22Rv1 (cell line): ENCODE measurements at regions not wholly inside any gene's neighbourhood (a gene's known extent, or its start where the extent isn't known, plus 50 kb on each side); places are given as distances from the start of the nearest gene placed in this dataset.

Experiments used
- H3K27ac ChIP-seq: fragments of 450-650 bp; 2 replicates; pipeline ENCODE4 v1.5.1; 2017
- ZFX ChIP-seq: fragments of 450-650 bp; IDR thresholded peaks from 2 replicates; pipeline ENCODE4 v1.6.1; 2017; ENCODE audit warnings: antibody characterized with exemption, borderline replicate concordance
- TF ChIP-seq, protein P1 (sequence below): fragments of 450-650 bp; IDR thresholded peaks from 2 replicates; pipeline ENCODE4 v1.5.1; 2017; ENCODE audit warnings: mild to moderate bottlenecking

DNA sequence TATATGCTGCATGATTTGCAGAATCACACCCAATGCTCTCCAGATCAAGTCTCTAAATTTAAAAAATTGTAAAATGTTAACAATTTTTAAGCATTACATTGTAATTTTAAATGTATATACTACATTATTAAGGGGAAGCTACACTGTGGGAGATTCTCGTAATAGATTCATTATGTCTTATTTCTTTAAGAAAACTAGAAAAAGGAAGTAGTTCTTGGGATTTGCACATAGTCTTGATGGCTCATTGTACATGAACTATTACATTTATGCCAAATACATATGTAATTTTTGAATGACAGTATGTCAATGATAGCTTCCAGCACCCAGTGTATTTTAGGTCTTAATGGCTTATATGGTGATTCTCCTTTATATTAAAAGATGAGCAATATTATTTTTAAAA, 250.3 kb downstream of the PTPRC start:
- no peak overlapping the region for H3K27ac ChIP-seq
- TF ChIP-seq, protein P1, sequence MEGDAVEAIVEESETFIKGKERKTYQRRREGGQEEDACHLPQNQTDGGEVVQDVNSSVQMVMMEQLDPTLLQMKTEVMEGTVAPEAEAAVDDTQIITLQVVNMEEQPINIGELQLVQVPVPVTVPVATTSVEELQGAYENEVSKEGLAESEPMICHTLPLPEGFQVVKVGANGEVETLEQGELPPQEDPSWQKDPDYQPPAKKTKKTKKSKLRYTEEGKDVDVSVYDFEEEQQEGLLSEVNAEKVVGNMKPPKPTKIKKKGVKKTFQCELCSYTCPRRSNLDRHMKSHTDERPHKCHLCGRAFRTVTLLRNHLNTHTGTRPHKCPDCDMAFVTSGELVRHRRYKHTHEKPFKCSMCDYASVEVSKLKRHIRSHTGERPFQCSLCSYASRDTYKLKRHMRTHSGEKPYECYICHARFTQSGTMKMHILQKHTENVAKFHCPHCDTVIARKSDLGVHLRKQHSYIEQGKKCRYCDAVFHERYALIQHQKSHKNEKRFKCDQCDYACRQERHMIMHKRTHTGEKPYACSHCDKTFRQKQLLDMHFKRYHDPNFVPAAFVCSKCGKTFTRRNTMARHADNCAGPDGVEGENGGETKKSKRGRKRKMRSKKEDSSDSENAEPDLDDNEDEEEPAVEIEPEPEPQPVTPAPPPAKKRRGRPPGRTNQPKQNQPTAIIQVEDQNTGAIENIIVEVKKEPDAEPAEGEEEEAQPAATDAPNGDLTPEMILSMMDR, result no peak
- no peak for TF ChIP-seq ZFX

DNA sequence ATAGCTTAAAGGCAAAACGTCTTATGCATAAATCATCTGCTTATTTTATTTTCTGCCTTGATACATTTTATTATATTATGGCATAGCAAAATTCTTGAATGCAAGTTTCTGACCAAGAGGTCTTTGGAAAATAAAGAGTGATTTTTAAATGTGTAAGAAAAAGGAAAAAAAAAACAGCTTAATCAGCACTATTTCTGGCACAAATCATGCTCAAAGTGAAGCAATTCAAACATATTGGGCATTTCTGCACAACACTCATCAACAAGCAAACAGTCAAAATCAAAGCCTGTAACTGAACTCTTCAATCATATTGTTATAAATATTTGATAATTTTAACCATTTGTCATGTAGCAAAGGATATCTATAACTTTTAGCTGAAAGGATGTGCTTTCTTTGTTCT, 250.9 kb downstream of the PTPRC start:
- TF ChIP-seq ZFX, result no peak
- TF ChIP-seq, protein P1, result no peak
- no peak overlapping the region for H3K27ac ChIP-seq

DNA sequence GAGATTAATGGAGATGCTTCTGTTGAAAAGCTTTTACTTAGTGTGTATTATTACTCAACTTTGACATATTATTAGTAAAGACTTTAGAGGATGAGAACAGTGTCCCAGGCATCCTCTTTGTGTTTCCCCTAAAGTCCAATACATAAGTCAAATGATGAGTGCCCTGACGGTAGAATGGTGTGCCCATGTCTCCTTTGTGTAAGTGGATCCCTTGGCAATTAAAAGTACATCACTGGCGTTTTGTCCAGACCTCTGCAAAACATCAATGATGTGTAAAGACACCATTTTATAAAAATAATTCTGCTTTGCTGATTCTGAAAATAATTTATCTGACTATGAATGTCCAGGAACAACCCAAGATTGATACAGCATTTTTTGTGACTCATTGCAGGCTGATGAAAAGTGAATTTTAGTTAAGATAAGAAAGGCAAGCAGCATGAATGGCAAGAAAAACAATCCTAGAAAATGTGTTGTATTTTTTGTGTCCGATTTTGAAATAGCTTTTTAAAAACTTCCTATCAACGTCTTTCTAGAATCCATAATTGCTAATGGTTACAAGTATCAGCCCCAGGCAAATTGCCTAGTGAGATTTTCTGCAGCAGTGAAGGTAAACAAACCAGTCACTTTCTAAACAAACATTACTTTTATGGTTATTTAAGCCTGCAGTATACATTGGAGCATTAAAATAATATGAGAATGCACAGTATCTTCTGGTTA, 251.5 kb downstream of the PTPRC start:
- TF ChIP-seq ZFX, result no peak
- TF ChIP-seq, protein P1, result no peak
- peak overlapping the region; percentile 14 for H3K27ac ChIP-seq

DNA sequence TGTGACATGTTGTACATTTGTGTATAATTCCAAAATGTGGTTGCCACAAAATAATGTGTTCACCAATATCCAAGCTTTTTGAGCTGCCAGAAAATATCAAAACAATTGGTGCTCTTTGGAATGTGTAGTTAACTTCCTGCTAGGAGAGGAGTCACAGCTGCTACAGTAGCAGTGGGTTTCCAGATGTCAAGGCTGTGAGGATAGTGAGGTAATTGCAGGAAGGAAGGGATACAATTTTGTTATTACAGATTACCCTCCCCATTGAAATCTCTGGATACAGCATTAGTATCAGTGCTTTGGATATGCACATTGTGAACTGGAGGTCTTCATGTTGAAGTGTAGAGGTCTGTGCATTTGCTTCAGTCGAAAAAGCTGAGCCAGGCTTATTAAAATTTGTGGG, 253.2 kb downstream of the PTPRC start:
- H3K27ac ChIP-seq, result no peak overlapping the region
- TF ChIP-seq, protein P1, result no peak
- TF ChIP-seq ZFX, result no peak

DNA sequence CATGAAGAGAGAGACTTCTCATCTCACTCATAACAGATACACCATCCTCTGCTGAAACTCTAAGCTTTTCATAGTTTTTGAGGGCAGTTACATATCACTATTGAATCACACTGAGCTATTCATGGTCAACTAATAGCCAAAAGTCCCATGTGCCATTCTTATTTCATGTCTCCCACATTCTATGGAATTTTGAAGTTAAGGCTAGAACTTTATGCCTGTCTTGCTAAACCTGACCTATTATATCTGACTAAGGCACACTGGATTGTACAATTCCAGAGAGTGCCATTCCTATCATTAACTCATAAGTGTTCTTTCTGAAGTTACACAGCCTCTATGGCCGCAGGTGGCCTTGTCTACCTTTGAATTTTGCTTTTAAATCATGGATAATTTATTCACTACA, 254.3 kb downstream of the PTPRC start:
- TF ChIP-seq ZFX, result no peak
- TF ChIP-seq, protein P1, result no peak
- no peak overlapping the region for H3K27ac ChIP-seq

DNA sequence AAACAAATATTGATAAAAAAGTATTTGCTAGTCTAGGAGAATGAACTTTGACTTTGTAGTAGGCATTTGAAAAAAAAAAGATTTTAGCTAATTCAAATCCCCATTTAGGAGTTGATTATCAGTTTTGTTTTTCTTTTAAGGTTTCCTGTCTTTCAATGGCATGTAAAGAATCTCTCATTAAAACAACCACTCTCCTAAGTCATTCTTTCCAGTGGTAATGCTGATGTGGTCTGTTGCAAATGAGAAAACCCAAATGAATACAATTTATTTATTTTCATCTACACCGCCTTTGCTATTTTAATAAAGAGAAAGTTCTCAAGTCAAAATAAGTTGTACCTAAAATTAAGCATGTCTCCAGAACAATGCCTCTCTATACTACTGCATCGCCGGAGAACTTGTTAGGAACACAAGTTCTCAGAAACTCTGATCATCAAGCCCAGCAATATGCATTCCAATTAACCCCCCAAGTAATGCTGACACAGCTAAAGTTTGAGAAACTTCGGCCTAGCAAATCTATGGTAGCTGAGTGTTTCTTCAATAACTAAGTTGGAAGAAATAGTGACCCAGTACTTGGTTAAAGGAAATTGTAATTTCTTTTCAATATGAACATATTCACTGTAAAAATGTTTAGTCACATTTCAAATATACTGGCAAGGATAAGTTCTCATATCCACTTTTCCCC, 255.1 kb downstream of the PTPRC start:
- H3K27ac ChIP-seq, result no peak overlapping the region
- no peak for TF ChIP-seq ZFX
- TF ChIP-seq, protein P1, result no peak

DNA sequence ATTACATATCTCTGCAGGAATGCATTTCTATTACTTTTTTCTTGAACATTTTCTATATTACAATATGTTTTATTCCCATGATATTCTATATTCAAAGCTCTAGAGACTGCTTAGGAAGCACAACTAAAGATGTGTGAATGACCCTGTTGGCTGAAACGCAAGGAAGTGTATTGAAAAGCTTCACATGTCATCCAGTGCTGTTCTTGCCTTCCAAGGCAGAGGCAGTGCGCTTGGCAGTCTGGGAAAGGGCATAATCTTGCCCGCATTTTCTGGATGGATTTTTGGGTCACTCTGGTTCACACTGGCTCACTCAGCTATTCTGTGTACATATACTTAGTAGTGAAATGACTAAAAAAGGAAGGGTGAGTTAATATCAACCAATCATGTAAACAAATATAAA, 262.4 kb downstream of the PTPRC start:
- H3K27ac ChIP-seq, result no peak overlapping the region
- no peak for TF ChIP-seq ZFX
- TF ChIP-seq, protein P1, result no peak
